H1 (cell line): ENCODE measurements at regions not wholly inside any gene's neighbourhood (a gene's known extent, or its start where the extent isn't known, plus 50 kb on each side); places are given as distances from the start of the nearest gene placed in this dataset.

Source experiments
- CTCF ChIA-PET: fragments of 300-600 bp; sonication (Branson Sonifier 250); formaldehyde crosslinking; loops from one replicate; lab custom pipeline; 2021; ENCODE audit not compliant: partially characterized antibody; lab: Charles Lee
- POLR2A ChIA-PET: fragments of 300-600 bp; sonication (Branson Sonifier 250); formaldehyde crosslinking; loops from one replicate; lab custom pipeline; 2021; ENCODE audit warnings: inconsistent platforms; ENCODE audit not compliant: partially characterized antibody; lab: Charles Lee
- DNase-seq, 2 experiments: peaks; one replicate each; pipeline versions ENCODE4 v3.0.0 to v3.0.0-alpha.2; 2010 to 2022; ENCODE audit warnings: low spot score in 2 of 2, low read depth in 1 of 2, mixed read lengths in 1 of 2
- FAIRE-seq: peaks from 2 replicates; lab custom pipeline; 2011; peaks lifted over from hg19 to GRCh38; lab: Jason Lieb, UNC
- H2AFZ ChIP-seq: 2 replicates; pipeline ENCODE4 v1.8.1; 2012; ENCODE audit warnings: low read length, inconsistent platforms
- H2AK5ac ChIP-seq: 2 replicates; pipeline ENCODE4 v1.6.1; 2013; ENCODE audit warnings: low read depth, low read length
- H2BK120ac ChIP-seq: replicated peaks from 2 replicates; pipeline ENCODE3; 2013; ENCODE audit warnings: low read depth, low read length, inconsistent platforms
- H2BK12ac ChIP-seq: 2 replicates; pipeline ENCODE4 v1.6.1; 2013; ENCODE audit warnings: low read depth, low read length
- H2BK15ac ChIP-seq: 2 replicates; pipeline ENCODE4 v1.6.1; 2013; ENCODE audit warnings: low read length
- H2BK20ac ChIP-seq: 2 replicates; pipeline ENCODE4 v1.6.1; 2013; ENCODE audit warnings: low read length
- H2BK5ac ChIP-seq: 2 replicates; pipeline ENCODE4 v1.6.1; 2013; ENCODE audit warnings: low read depth, low read length
- H3K14ac ChIP-seq: 2 replicates; pipeline ENCODE4 v1.6.1; 2013; ENCODE audit warnings: inconsistent platforms; ENCODE audit not compliant: insufficient read length
- H3K18ac ChIP-seq: 2 replicates; pipeline ENCODE4 v1.6.1; 2013; ENCODE audit warnings: low read length; ENCODE audit errors: extremely low read depth
- H3K23ac ChIP-seq: 2 replicates; pipeline ENCODE4 v1.6.1; 2013; ENCODE audit warnings: inconsistent platforms; ENCODE audit not compliant: insufficient read length
- H3K23me2 ChIP-seq: 2 replicates; pipeline ENCODE4 v1.6.1; 2013; ENCODE audit warnings: low read depth, low read length
- H3K27ac ChIP-seq: 2 replicates; pipeline ENCODE4 v1.6.1; 2011; ENCODE audit warnings: low read depth, low read length, inconsistent platforms
- H3K27me3 ChIP-seq, 4 experiments: replicated peaks in 1 of 4; 1 replicate in 1 of 4; 2 replicates in 3 of 4; pipeline versions ENCODE4 v1.6.1 to v1.8.1; 2011 to 2013; ENCODE audit warnings: low read length in 3 of 4, mild to moderate bottlenecking in 3 of 4, inconsistent platforms in 2 of 4, mixed read lengths in 2 of 4, moderate library complexity in 1 of 4; ENCODE audit not compliant: control insufficient read depth in 3 of 4, insufficient read depth in 3 of 4; ENCODE audit errors: extremely low read depth in 1 of 4
- H3K36me3 ChIP-seq, 4 experiments: 2 replicates each; pipeline versions ENCODE4 v1.6.1 to v1.8.1; 2011 to 2013; ENCODE audit warnings: mild to moderate bottlenecking in 4 of 4, low read length in 3 of 4, moderate library complexity in 2 of 4, control low read depth in 1 of 4, inconsistent platforms in 1 of 4; ENCODE audit not compliant: insufficient read depth in 4 of 4, control insufficient read depth in 2 of 4
- H3K4ac ChIP-seq: replicated peaks from 2 replicates; pipeline ENCODE3; 2013; ENCODE audit warnings: low read length, low read depth, mixed read lengths, inconsistent platforms; ENCODE audit not compliant: insufficient read length
- H3K4me1 ChIP-seq, 4 experiments: replicated peaks in 1 of 4; 1 replicate in 1 of 4; 2 replicates in 3 of 4; pipeline versions ENCODE4 v1.6.1 to v1.8.1; 2011 to 2013; ENCODE audit warnings: low read length in 3 of 4, inconsistent platforms in 2 of 4, mixed read lengths in 1 of 4; ENCODE audit not compliant: insufficient read depth in 4 of 4, control insufficient read depth in 3 of 4
- H3K4me2 ChIP-seq, 2 experiments: 2 replicates each; pipeline versions ENCODE4 v1.6.1 to v1.8.1; 2011 to 2013; ENCODE audit warnings: low read depth in 2 of 2, low read length in 2 of 2, control low read depth in 1 of 2, inconsistent platforms in 1 of 2, mild to moderate bottlenecking in 1 of 2; ENCODE audit not compliant: insufficient read depth in 1 of 2
- H3K4me3 ChIP-seq, 4 experiments: fragments of 200-600, 300-600 bp in 1 of 4; sonication (generic), shearing (Covaris generic), sonication (Bioruptor Twin) in 1 of 4; 2 replicates each; pipeline versions ENCODE4 v1.5.1 to v1.8.1; 2011 to 2016; ENCODE audit warnings: low read length in 4 of 4, low read depth in 3 of 4, control low read depth in 2 of 4, inconsistent platforms in 2 of 4, mild to moderate bottlenecking in 2 of 4, mixed read lengths in 1 of 4, moderate library complexity in 1 of 4; ENCODE audit not compliant: insufficient read depth in 2 of 4; ENCODE audit errors: extremely low read depth in 1 of 4
- H3K56ac ChIP-seq: replicated peaks from 2 replicates; pipeline ENCODE3; 2013; ENCODE audit warnings: low read depth, mild to moderate bottlenecking, mixed read lengths, low read length, inconsistent platforms; ENCODE audit not compliant: insufficient read length
- H3K79me1 ChIP-seq: 2 replicates; pipeline ENCODE4 v1.6.1; 2013; ENCODE audit warnings: low read depth, low read length, control low read depth
- H3K79me2 ChIP-seq, 2 experiments: 2 replicates each; pipeline versions ENCODE4 v1.6.1 to v1.8.1; 2012 to 2013; ENCODE audit warnings: low read length in 2 of 2, mild to moderate bottlenecking in 2 of 2, inconsistent platforms in 1 of 2; ENCODE audit not compliant: insufficient read depth in 2 of 2, control insufficient read depth in 1 of 2
- H3K9ac ChIP-seq, 4 experiments: replicated peaks in 1 of 4; 1 replicate in 1 of 4; 2 replicates in 3 of 4; pipeline versions ENCODE4 v1.6.1 to v1.8.1; 2011 to 2013; ENCODE audit warnings: low read depth in 3 of 4, low read length in 3 of 4, control low read depth in 2 of 4, mild to moderate bottlenecking in 2 of 4, moderate library complexity in 2 of 4, inconsistent platforms in 1 of 4; ENCODE audit errors: extremely low read depth in 1 of 4
- H3K9me3 ChIP-seq, 2 experiments: 2 replicates each; pipeline versions ENCODE4 v1.6.1 to v1.8.1; 2012 to 2013; ENCODE audit warnings: mild to moderate bottlenecking in 2 of 2, moderate library complexity in 2 of 2, control low read depth in 1 of 2, inconsistent platforms in 1 of 2, low read depth in 1 of 2, low read length in 1 of 2, mixed read lengths in 1 of 2; ENCODE audit not compliant: insufficient read depth in 2 of 2
- H4K20me1 ChIP-seq, 2 experiments: replicated peaks in 1 of 2; 2 replicates each; pipeline versions ENCODE3 to v1.8.1; 2011 to 2013; ENCODE audit warnings: inconsistent platforms in 2 of 2, low read length in 2 of 2, mild to moderate bottlenecking in 1 of 2; ENCODE audit not compliant: insufficient read depth in 2 of 2, control insufficient read depth in 1 of 2
- H4K5ac ChIP-seq: 2 replicates; pipeline ENCODE4 v1.6.1; 2013; ENCODE audit warnings: low read length, low read depth, mixed read lengths, inconsistent platforms; ENCODE audit not compliant: insufficient read length
- H4K8ac ChIP-seq: 2 replicates; pipeline ENCODE4 v1.8.0; 2013; ENCODE audit warnings: mild to moderate bottlenecking, moderate library complexity, low read length, inconsistent platforms; ENCODE audit not compliant: insufficient read depth; ENCODE audit errors: extremely low read depth
- H4K91ac ChIP-seq: replicated peaks from 2 replicates; pipeline ENCODE3; 2013; ENCODE audit warnings: low read length, mixed read lengths, inconsistent platforms; ENCODE audit not compliant: insufficient read length
- ATF2 ChIP-seq: IDR thresholded peaks from 2 replicates; pipeline ENCODE4 v1.6.1; 2012; ENCODE audit warnings: low read length, inconsistent platforms
- BRCA1 ChIP-seq: IDR thresholded peaks from 2 replicates; pipeline ENCODE4 v1.6.1; 2012; ENCODE audit warnings: low read depth, low read length, improper control_type of control experiment
- EP300 ChIP-seq, 2 experiments: IDR thresholded peaks; 1 replicate in 1 of 2; 2 replicates in 1 of 2; pipeline ENCODE4 v1.6.1; 2011 to 2012; ENCODE audit warnings: low read depth in 2 of 2, low read length in 2 of 2, mild to moderate bottlenecking in 2 of 2, borderline replicate concordance in 1 of 2, inconsistent platforms in 1 of 2, moderate library complexity in 1 of 2
- RFX5 ChIP-seq: IDR thresholded peaks from 2 replicates; pipeline ENCODE4 v1.6.1; 2011; ENCODE audit warnings: low read depth, low read length, improper control_type of control experiment, borderline replicate concordance
- SUZ12 ChIP-seq: fragments of 200-600 bp; sonication (generic); IDR thresholded peaks from 2 replicates; pipeline ENCODE4 v1.6.1; 2012; ENCODE audit warnings: mild to moderate bottlenecking, inconsistent platforms, low read length, moderate library complexity, mixed read lengths
- YY1 ChIP-seq: IDR thresholded peaks from 2 replicates; pipeline ENCODE4 v1.6.1; 2011; ENCODE audit warnings: low read depth, mild to moderate bottlenecking, low read length
- WGBS, 2 experiments: shearing (Covaris generic) in 1 of 2; methylation state at CpG; one replicate each; pipeline versions ENCODE4 v1.1.6 to v1.1.7; 2013 to 2015; ENCODE audit warnings: low lambda C conversion rate in 2 of 2, mixed read lengths in 2 of 2, inconsistent platforms in 1 of 2, low coverage in 1 of 2, missing lambda C conversion rate in 1 of 2; ENCODE audit not compliant: insufficient replicate concordance in 2 of 2, insufficient coverage in 1 of 2, insufficient read length in 1 of 2; ENCODE audit errors: extremely low coverage in 1 of 2, missing lambda C conversion rate in 1 of 2; 5-methylcytosine and 5-hydroxymethylcytosine counted together

GRCh38 chr2:121155502-121156056 lies 129.4 kb downstream of the TFCP2L1 start:
- H3K4ac ChIP-seq: no peak overlapping the region
- H2AK5ac ChIP-seq: no peak overlapping the region
- no peak for FAIRE-seq
- no peak overlapping the region for H3K9ac ChIP-seq
- peaks cover 19 to 25% of the 10 kb centered on the region in 2 experiments for H3K9me3 ChIP-seq
- H3K27ac ChIP-seq: no peak overlapping the region
- H4K5ac ChIP-seq: no peak overlapping the region
- H2BK5ac ChIP-seq: no peak overlapping the region
- H3K27me3 ChIP-seq: 0 out of 7 replicates have a peak, but pooled peaks cover 0 to under 1% (median 0%) of the 10 kb centered on the region in 4 experiments
- no peak overlapping the region for H2BK15ac ChIP-seq
- H2BK120ac ChIP-seq: no peak overlapping the region
- no peak for TF ChIP-seq EP300 (IDR thresholded peaks at IDR 0.05; ENCODE audit: borderline replicate concordance in 1 of 2, low read depth in 2 of 2, low read length in 2 of 2)
- no peak for TF ChIP-seq SUZ12
- TF ChIP-seq RFX5: no peak
- TF ChIP-seq BRCA1: no peak
- TF ChIP-seq ATF2: no peak
- no peak for TF ChIP-seq YY1
- no peaks in the 10 kb centered on the region for H3K79me2 ChIP-seq
- 90% methylated on average over 11 of the region's 11 CpGs; no CpG with 5 or more reads in 1 of the 2 experiments for WGBS, 2 experiments
- no peak overlapping the region for H3K4me2 ChIP-seq
- H2BK12ac ChIP-seq: no peak overlapping the region
- no peaks in the 10 kb centered on the region; the same call in 1 of the 2 replicates for H3K79me1 ChIP-seq
- CTCF ChIA-PET: interaction anchor here (0.6 to 1.8 kb wide), 4 partner anchors 19 to 179 kb away, joined by 3 to 6 read pairs (median 4); no protein-coding TSS in a partner anchor
- no peak overlapping the region for H3K18ac ChIP-seq
- no peak overlapping the region for H3K14ac ChIP-seq
- H3K56ac ChIP-seq: no peak overlapping the region
- H2AFZ ChIP-seq: no peak overlapping the region
- POLR2A ChIA-PET: no interaction called here
- no peak overlapping the region for H3K23ac ChIP-seq
- DNase-seq: no peak
- H4K91ac ChIP-seq: no peak overlapping the region
- no peaks in the 10 kb centered on the region for H3K4me1 ChIP-seq
- no peaks in the 10 kb centered on the region for H3K23me2 ChIP-seq
- H4K8ac ChIP-seq: no peak overlapping the region
- no peaks in the 10 kb centered on the region for H4K20me1 ChIP-seq
- H2BK20ac ChIP-seq: no peak overlapping the region
- H3K4me3 ChIP-seq: no peak overlapping the region
- H3K36me3 ChIP-seq: no peaks in the 10 kb centered on the region
